ENCODE measurements at regions not wholly inside any gene's neighbourhood (a gene's known extent, or its start where the extent isn't known, plus 50 kb on each side); places are given as distances from the start of the nearest gene placed in this dataset.
"Not testable (repeated sequence)": the region's sequence is repeated elsewhere in the genome, so short reads cannot be mapped to it uniquely, and the experiment has no call there.

DNA sequence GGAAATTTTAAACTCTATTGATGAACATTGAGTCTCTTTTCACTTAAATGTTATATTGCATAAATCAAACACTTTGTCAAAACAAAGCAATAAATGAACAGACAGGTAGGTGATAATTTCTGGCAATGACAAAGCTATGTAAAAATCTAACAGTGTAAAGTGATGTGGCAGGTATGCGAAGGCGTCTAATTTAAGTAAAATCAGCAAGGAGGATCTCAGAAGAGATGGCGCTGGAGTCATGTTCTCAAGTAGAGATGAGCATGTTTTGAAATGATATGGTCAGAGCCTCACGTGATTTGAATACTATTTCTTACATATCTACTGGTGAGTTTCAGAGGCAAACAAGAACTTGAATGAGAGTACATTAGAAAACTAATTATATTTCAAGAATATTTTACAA is 204.0 kb upstream of the FRG1 start:
- H2BK12ac ChIP-seq (ENCODE audit: low read length in 2 of 2); H3K4me1 ChIP-seq (ENCODE audit: control insufficient read depth, insufficient read depth, low read depth, low read length); H2BK120ac ChIP-seq (ENCODE audit: low read depth, low read length); H3K9ac ChIP-seq (ENCODE audit: low read length); H2AFZ ChIP-seq (ENCODE audit: low read depth, low read length); H3K23ac ChIP-seq (ENCODE audit: low read length in 2 of 2); H2BK15ac ChIP-seq (ENCODE audit: low read depth, poor library complexity, severe bottlenecking); H2BK5ac ChIP-seq (ENCODE audit: low read depth, low read length, poor library complexity, severe bottlenecking); H3K9me3 ChIP-seq (ENCODE audit: control insufficient read depth, low read length); H3K27me3 ChIP-seq (ENCODE audit: control insufficient read depth in 1 of 2, insufficient read depth in 1 of 2, low read length in 2 of 2); H3K4me2 ChIP-seq (ENCODE audit: low read length, poor library complexity, severe bottlenecking); H4K91ac ChIP-seq (ENCODE audit: low read length); H3K18ac ChIP-seq (ENCODE audit: low read depth in 1 of 2, low read length in 2 of 2); DNase-seq; H3K79me1 ChIP-seq (replicated peaks; ENCODE audit: low read length, poor library complexity, severe bottlenecking); H2AK5ac ChIP-seq (ENCODE audit: low read length, severe bottlenecking); H3K4me3 ChIP-seq (ENCODE audit: insufficient read depth in 1 of 2, low read depth in 1 of 2, low read length in 2 of 2); H3K14ac ChIP-seq (ENCODE audit: low read length in 2 of 2); H3K36me3 ChIP-seq (ENCODE audit: control insufficient read depth in 1 of 2, insufficient read depth in 2 of 2, low read depth in 1 of 2, low read length in 2 of 2); H3K4ac ChIP-seq (ENCODE audit: low read depth in 1 of 2, low read length in 2 of 2); H4K8ac ChIP-seq (ENCODE audit: low read length); H3K27ac ChIP-seq (ENCODE audit: low read length, poor library complexity, severe bottlenecking): not testable (repeated sequence)
- 100% methylated on average over 2 of the region's 4 CpGs for WGBS

DNA sequence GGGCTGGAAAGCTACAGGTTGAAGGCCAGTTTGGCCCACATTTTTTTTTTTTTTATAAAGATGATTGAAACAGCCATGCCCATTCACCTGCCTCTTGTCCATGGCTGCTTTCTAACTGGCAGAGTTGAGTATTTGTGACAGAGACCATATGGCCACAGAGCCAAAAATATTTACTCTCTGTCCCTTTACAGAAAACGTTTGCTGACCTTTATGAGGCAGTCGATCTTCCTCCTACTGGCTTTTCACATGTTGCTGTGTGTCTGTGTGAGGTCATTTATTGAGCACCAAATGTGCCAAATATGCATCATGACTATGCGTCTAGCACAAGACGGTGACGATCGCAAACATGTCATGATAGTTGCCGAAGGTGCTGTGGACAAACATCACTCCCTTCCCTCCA is 200.6 kb upstream of the FRG1 start:
- not testable (repeated sequence) for H3K23ac ChIP-seq (ENCODE audit: low read length in 2 of 2); H3K36me3 ChIP-seq (ENCODE audit: control insufficient read depth in 1 of 2, insufficient read depth in 2 of 2, low read depth in 1 of 2, low read length in 2 of 2); H2AFZ ChIP-seq (ENCODE audit: low read depth, low read length); H3K79me1 ChIP-seq (replicated peaks; ENCODE audit: low read length, poor library complexity, severe bottlenecking); H3K4me3 ChIP-seq (ENCODE audit: insufficient read depth in 1 of 2, low read depth in 1 of 2, low read length in 2 of 2); H2BK15ac ChIP-seq (ENCODE audit: low read depth, poor library complexity, severe bottlenecking); H4K8ac ChIP-seq (ENCODE audit: low read length); H2BK5ac ChIP-seq (ENCODE audit: low read depth, low read length, poor library complexity, severe bottlenecking); H2BK120ac ChIP-seq (ENCODE audit: low read depth, low read length); H3K27ac ChIP-seq (ENCODE audit: low read length, poor library complexity, severe bottlenecking); H4K91ac ChIP-seq (ENCODE audit: low read length); DNase-seq; H3K9ac ChIP-seq (ENCODE audit: low read length); H3K4me2 ChIP-seq (ENCODE audit: low read length, poor library complexity, severe bottlenecking); H2BK12ac ChIP-seq (ENCODE audit: low read length in 2 of 2); H3K4me1 ChIP-seq (ENCODE audit: control insufficient read depth, insufficient read depth, low read depth, low read length); H3K4ac ChIP-seq (ENCODE audit: low read depth in 1 of 2, low read length in 2 of 2); H3K14ac ChIP-seq (ENCODE audit: low read length in 2 of 2); H3K18ac ChIP-seq (ENCODE audit: low read depth in 1 of 2, low read length in 2 of 2); H3K27me3 ChIP-seq (ENCODE audit: control insufficient read depth in 1 of 2, insufficient read depth in 1 of 2, low read length in 2 of 2); H3K9me3 ChIP-seq (ENCODE audit: control insufficient read depth, low read length); H2AK5ac ChIP-seq (ENCODE audit: low read length, severe bottlenecking)
- WGBS = 85% methylated on average over 7 of the region's 7 CpGs

GRCh38 chr4:189740873-189741272 is 199.8 kb upstream of the FRG1 start:
- Histone ChIP-seq H3K27me3 (ENCODE audit: control insufficient read depth in 1 of 2, insufficient read depth in 1 of 2, low read length in 2 of 2) (no peaks in the 10 kb centered on the region), H2AK5ac (ENCODE audit: low read length, severe bottlenecking) (no peak overlapping the region), H3K18ac (ENCODE audit: low read depth in 1 of 2, low read length in 2 of 2) (no peak overlapping the region), H4K8ac (ENCODE audit: low read length) (no peak overlapping the region), H3K9me3 (ENCODE audit: control insufficient read depth, low read length) (peaks cover 4% of the 10 kb centered on the region), H3K4me1 (ENCODE audit: control insufficient read depth, insufficient read depth, low read depth, low read length) (no peaks in the 10 kb centered on the region), H2AFZ (ENCODE audit: low read depth, low read length) (no peak overlapping the region), H3K4me3 (ENCODE audit: insufficient read depth in 1 of 2, low read depth in 1 of 2, low read length in 2 of 2) (no peak overlapping the region), H2BK5ac (ENCODE audit: low read depth, low read length, poor library complexity, severe bottlenecking) (no peak overlapping the region), H3K23ac (ENCODE audit: low read length in 2 of 2) (no peak overlapping the region), H3K4ac (ENCODE audit: low read depth in 1 of 2, low read length in 2 of 2) (no peak overlapping the region), H3K79me1 (replicated peaks; ENCODE audit: low read length, poor library complexity, severe bottlenecking) (no peaks in the 10 kb centered on the region), H2BK15ac (ENCODE audit: low read depth, poor library complexity, severe bottlenecking) (no peak overlapping the region), H3K9ac (ENCODE audit: low read length) (no peak overlapping the region), H2BK120ac (ENCODE audit: low read depth, low read length) (no peak overlapping the region), H3K14ac (ENCODE audit: low read length in 2 of 2) (no peak overlapping the region), H3K27ac (ENCODE audit: low read length, poor library complexity, severe bottlenecking) (no peak overlapping the region), H3K36me3 (ENCODE audit: control insufficient read depth in 1 of 2, insufficient read depth in 2 of 2, low read depth in 1 of 2, low read length in 2 of 2) (no peaks in the 10 kb centered on the region), H3K4me2 (ENCODE audit: low read length, poor library complexity, severe bottlenecking) (no peak overlapping the region), H4K91ac (ENCODE audit: low read length) (no peak overlapping the region), H2BK12ac (ENCODE audit: low read length in 2 of 2) (no peak overlapping the region)
- 87% methylated on average over 16 of the region's 16 CpGs for WGBS
- DNase-seq = no peak

DNA sequence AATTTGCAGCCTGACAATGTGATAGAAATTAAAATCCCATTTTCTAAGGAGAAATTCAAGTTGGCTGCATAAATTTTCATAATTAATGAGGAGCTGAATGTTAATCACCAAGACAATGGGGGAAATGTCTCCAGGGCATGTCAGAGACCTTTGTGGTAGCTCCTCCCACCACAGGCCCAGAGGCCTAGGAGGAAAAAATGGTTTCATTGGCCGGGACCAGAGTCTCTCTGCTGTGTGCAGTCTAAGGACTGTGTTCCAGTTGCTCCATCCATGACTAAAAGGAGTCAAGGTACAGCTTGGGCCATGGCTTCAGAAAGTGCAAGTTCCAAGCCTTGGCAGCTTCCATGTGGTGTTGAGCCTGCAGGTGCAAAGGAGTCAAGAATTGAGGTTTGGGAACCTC is 187.6 kb upstream of the FRG1 start:
- H3K36me3 ChIP-seq (ENCODE audit: control insufficient read depth in 1 of 2, insufficient read depth in 2 of 2, low read depth in 1 of 2, low read length in 2 of 2); H3K23ac ChIP-seq (ENCODE audit: low read length in 2 of 2); DNase-seq; H4K8ac ChIP-seq (ENCODE audit: low read length); H2AK5ac ChIP-seq (ENCODE audit: low read length, severe bottlenecking); H3K4ac ChIP-seq (ENCODE audit: low read depth in 1 of 2, low read length in 2 of 2); H3K27me3 ChIP-seq (ENCODE audit: control insufficient read depth in 1 of 2, insufficient read depth in 1 of 2, low read length in 2 of 2); H2BK120ac ChIP-seq (ENCODE audit: low read depth, low read length); H3K4me3 ChIP-seq (ENCODE audit: insufficient read depth in 1 of 2, low read depth in 1 of 2, low read length in 2 of 2); H3K4me2 ChIP-seq (ENCODE audit: low read length, poor library complexity, severe bottlenecking); H2BK5ac ChIP-seq (ENCODE audit: low read depth, low read length, poor library complexity, severe bottlenecking); H3K27ac ChIP-seq (ENCODE audit: low read length, poor library complexity, severe bottlenecking); H2BK12ac ChIP-seq (ENCODE audit: low read length in 2 of 2); H4K91ac ChIP-seq (ENCODE audit: low read length); H3K14ac ChIP-seq (ENCODE audit: low read length in 2 of 2); H3K9me3 ChIP-seq (ENCODE audit: control insufficient read depth, low read length); H3K4me1 ChIP-seq (ENCODE audit: control insufficient read depth, insufficient read depth, low read depth, low read length); H3K79me1 ChIP-seq (replicated peaks; ENCODE audit: low read length, poor library complexity, severe bottlenecking); H3K18ac ChIP-seq (ENCODE audit: low read depth in 1 of 2, low read length in 2 of 2); H2BK15ac ChIP-seq (ENCODE audit: low read depth, poor library complexity, severe bottlenecking); H2AFZ ChIP-seq (ENCODE audit: low read depth, low read length); H3K9ac ChIP-seq (ENCODE audit: low read length): not testable (repeated sequence)
- 45% methylated on average over 1 of the region's 1 CpG for WGBS
